ENCODE measurements at regions not wholly inside any gene's neighbourhood (a gene's known extent, or its start where the extent isn't known, plus 50 kb on each side); places are given as distances from the start of the nearest gene placed in this dataset.

GRCh38 chr13:85616275-85616674, 182.9 kb downstream of the SLITRK6 start:
- dilution Hi-C loops (cut with HindIII; ENCODE audit: low sequenced_read_pairs, unreplicated experiment): no loop called here

More at GRCh38 chr13:85616275-85616674, 182.9 kb downstream of the SLITRK6 start:
- Histone ChIP-seq H3K36me3 (ENCODE audit: control insufficient read depth, insufficient read depth, low read length) (no peaks in the 10 kb centered on the region), H3K9me1 (ENCODE audit: insufficient read depth, low read length) (no peaks in the 10 kb centered on the region; the same call in 1 of the 2 replicates), H2BK20ac (ENCODE audit: low read depth, low read length) (no peak overlapping the region), H2AFZ (replicated peaks; ENCODE audit: low read length, poor library complexity) (no peak overlapping the region), H4K8ac (ENCODE audit: low read depth in 2 of 2, low read length in 2 of 2) (no peak overlapping the region), H3K23ac (ENCODE audit: low read depth, low read length) (no peak overlapping the region), H3K27me3 (ENCODE audit: control insufficient read depth, insufficient read depth, low read length) (no peaks in the 10 kb centered on the region), H3K4ac (ENCODE audit: low read depth, low read length) (no peak overlapping the region), H3K79me1 (ENCODE audit: low read depth in 1 of 2, low read length in 2 of 2) (no peaks in the 10 kb centered on the region), H3K56ac (ENCODE audit: extremely low read depth, insufficient read depth, low read length) (no peak overlapping the region), H2BK5ac (ENCODE audit: low read depth, low read length, poor library complexity, severe bottlenecking) (no peak overlapping the region), H2AK5ac (ENCODE audit: low read depth, low read length) (no peak overlapping the region), H4K5ac (ENCODE audit: low read depth, low read length) (no peak overlapping the region), H3K4me2 (ENCODE audit: low read depth, low read length) (no peak overlapping the region), H2BK120ac (ENCODE audit: low read depth, low read length) (no peak overlapping the region), H4K20me1 (ENCODE audit: insufficient read depth, low read length) (no peaks in the 10 kb centered on the region), H3K27ac (ENCODE audit: insufficient read depth, low read length) (no peak overlapping the region; the same call in 1 of the 2 replicates), H3K4me3 (ENCODE audit: insufficient read depth, low read depth, low read length) (no peak overlapping the region), H3K9ac (ENCODE audit: low read depth, low read length) (no peak overlapping the region), H3K14ac (replicated peaks; ENCODE audit: low read depth, low read length) (no peak overlapping the region), H3K18ac (ENCODE audit: low read depth, low read length) (no peak overlapping the region), H3K9me3 (ENCODE audit: control insufficient read depth, insufficient read depth, low read length) (no peaks in the 10 kb centered on the region), H4K91ac (ENCODE audit: insufficient read depth, low read depth, low read length) (no peak overlapping the region), H2BK15ac (ENCODE audit: low read depth, low read length) (no peak overlapping the region), H2AK9ac (replicated peaks; ENCODE audit: low read depth, low read length, poor library complexity) (no peak overlapping the region), H3K4me1 (ENCODE audit: control insufficient read depth, insufficient read depth, low read length) (no peaks in the 10 kb centered on the region; the same call in 1 of the 2 replicates)
- BruUV-seq (replicated peaks): no TSS peak
- ChIA-PET POLR2A (ENCODE audit: unreplicated experiment) (no interaction called here), CTCF (no interaction called here)
- peak; percentile 57 for DNase-seq
- WGBS, 2 experiments (ENCODE audit: extremely low coverage in 2 of 2, insufficient read length in 1 of 2): no CpG with 5 or more reads among the region's 2 CpGs
- in situ Hi-C loops (cut with MboI; ENCODE audit: low sequenced_read_pairs) (no loop called here), intact Hi-C loops (cut with micrococcal nuclease) (loop anchor here (10.0 kb wide), 1 partner anchor 179 kb away; the partner anchor contains the start of gene SLITRK6)
- peak; percentile 35; the same call in 1 of the 2 replicates for ATAC-seq (ENCODE audit: low read depth)
- TF ChIP-seq MAFK (IDR thresholded peaks at IDR 0.05; ENCODE audit: low read depth, low read length): peak; percentile 97
- TF ChIP-seq CEBPB (IDR thresholded peaks at IDR 0.05; ENCODE audit: low read depth, low read length): no peak
- TF ChIP-seq BHLHE40 (IDR thresholded peaks at IDR 0.05; ENCODE audit: low read depth, low read length): peak; percentile 5; the same call in 1 of the 2 replicates
- TF ChIP-seq CTCF (conservative IDR thresholded peaks at IDR 0.05; ENCODE audit: low read depth, low read length): no peak
- no peak for TF ChIP-seq RCOR1 (IDR thresholded peaks at IDR 0.05; ENCODE audit: insufficient replicate concordance, low read length)
- TF ChIP-seq FOS (IDR thresholded peaks at IDR 0.05; ENCODE audit: low read depth, low read length): 0 out of 2 replicates have a peak, but pooled peaks have one; percentile 25

All from IMR-90 (cell line).